Jurkat, Clone E6-1 (cell line): ENCODE measurements at regions not wholly inside any gene's neighbourhood (a gene's known extent, or its start where the extent isn't known, plus 50 kb on each side); places are given as distances from the start of the nearest gene placed in this dataset.
"Not testable (repeated sequence)": the region's sequence is repeated elsewhere in the genome, so short reads cannot be mapped to it uniquely, and the experiment has no call there.

Source experiments
- DNase-seq: peaks from one replicate; pipeline ENCODE4 v3.0.0-alpha.2; 2011; ENCODE audit warnings: low read depth, low spot score
- H3K4me3 ChIP-seq: 2 replicates; pipeline ENCODE4 v1.5.1; 2011; ENCODE audit warnings: mild to moderate bottlenecking, low read length, control low read depth, moderate library complexity

GRCh38 chr18:14357553-14358297 is 185.7 kb downstream of the POTEC start:
- not testable (repeated sequence) for DNase-seq, H3K4me3 ChIP-seq

GRCh38 chr18:14342170-14342569 is 201.2 kb downstream of the POTEC start:
- DNase-seq, result not testable (repeated sequence)

GRCh38 chr18:14336017-14336416 is 203.8 kb upstream of the ZNF519 start:
- not testable (repeated sequence) for DNase-seq, H3K4me3 ChIP-seq

More at GRCh38 chr18:14342170-14342569, 201.2 kb downstream of the POTEC start:
- H3K4me3 ChIP-seq, result not testable (repeated sequence)

- not testable (repeated sequence) for DNase-seq, H3K4me3 ChIP-seq
Measured at GRCh38 chr18:14321217-14321616, 189.0 kb upstream of the ZNF519 start.

- DNase-seq, H3K4me3 ChIP-seq: not testable (repeated sequence)
Measured at GRCh38 chr18:14301255-14301654, 169.0 kb upstream of the ZNF519 start.

GRCh38 chr18:14295081-14295480 is 162.8 kb upstream of the ZNF519 start:
- DNase-seq, H3K4me3 ChIP-seq: not testable (repeated sequence)

- no peak overlapping the region for H3K4me3 ChIP-seq
- DNase-seq, result no peak
Measured at GRCh38 chr18:14285053-14285452, 152.8 kb upstream of the ZNF519 start.

- H3K4me3 ChIP-seq, DNase-seq: not testable (repeated sequence)
Measured at GRCh38 chr18:14275391-14275790, 143.2 kb upstream of the ZNF519 start.

- not testable (repeated sequence) for DNase-seq, H3K4me3 ChIP-seq
Measured at GRCh38 chr18:14265637-14266410, 133.6 kb upstream of the ZNF519 start.

- not testable (repeated sequence) for H3K4me3 ChIP-seq, DNase-seq
Measured at GRCh38 chr18:14262786-14263185, 130.6 kb upstream of the ZNF519 start.

GRCh38 chr18:14250084-14250677 is 117.9 kb upstream of the ZNF519 start:
- H3K4me3 ChIP-seq, DNase-seq: not testable (repeated sequence)

GRCh38 chr18:14239224-14239623 is 107.0 kb upstream of the ZNF519 start:
- not testable (repeated sequence) for DNase-seq, H3K4me3 ChIP-seq

GRCh38 chr18:14236356-14237048 is 104.3 kb upstream of the ZNF519 start:
- not testable (repeated sequence) for DNase-seq, H3K4me3 ChIP-seq

GRCh38 chr18:14225286-14225679 is 93.0 kb upstream of the ZNF519 start:
- H3K4me3 ChIP-seq, DNase-seq: not testable (repeated sequence)

GRCh38 chr18:14224551-14225285 is 92.5 kb upstream of the ZNF519 start:
- not testable (repeated sequence) for DNase-seq, H3K4me3 ChIP-seq

GRCh38 chr18:14223919-14224318 is 91.7 kb upstream of the ZNF519 start:
- not testable (repeated sequence) for H3K4me3 ChIP-seq, DNase-seq

- H3K4me3 ChIP-seq, DNase-seq: not testable (repeated sequence)
Measured at GRCh38 chr18:14223231-14223822, 91.1 kb upstream of the ZNF519 start.
